GM18499 (cell line): ENCODE measurements at regions not wholly inside any gene's neighbourhood (a gene's known extent, or its start where the extent isn't known, plus 50 kb on each side); places are given as distances from the start of the nearest gene placed in this dataset.
A peak's percentile ranks its signal among the peaks of the same experiment; 100 is the strongest.

Experiments
- ATAC-seq: cut with Tn5 transposase; IDR thresholded peaks from one replicate; pipeline ENCODE4 v1.9.1; 2021; ENCODE audit warnings: moderate number of reproducible peaks; ENCODE audit not compliant: insufficient read depth, unreplicated experiment

GRCh38 chr12:91616416-91616815, 433.8 kb upstream of the DCN start:
- no peak for ATAC-seq

- ATAC-seq, result no peak
These were observed 430.7 kb upstream of the DCN start for GRCh38 chr12:91613223-91613779.

- no peak for ATAC-seq
These were observed 427.9 kb upstream of the DCN start for GRCh38 chr12:91610561-91610960.

GRCh38 chr12:91609283-91609682, 426.7 kb upstream of the DCN start:
- ATAC-seq, result no peak

GRCh38 chr12:91608542-91608941, 425.9 kb upstream of the DCN start:
- no peak for ATAC-seq

GRCh38 chr12:91606662-91607377, 424.2 kb upstream of the DCN start:
- no peak for ATAC-seq

- no peak for ATAC-seq
These were observed 422.3 kb upstream of the DCN start for GRCh38 chr12:91604897-91605296.

- ATAC-seq, result no peak
These were observed 420.4 kb upstream of the DCN start for GRCh38 chr12:91603060-91603459.

- ATAC-seq, result no peak
These were observed 418.4 kb upstream of the DCN start for GRCh38 chr12:91601054-91601453.

- no peak for ATAC-seq
These were observed 412.1 kb upstream of the DCN start for GRCh38 chr12:91594715-91595114.

GRCh38 chr12:91591639-91591987, 409.0 kb upstream of the DCN start:
- no peak for ATAC-seq

GRCh38 chr12:91590966-91591638, 408.5 kb upstream of the DCN start:
- no peak for ATAC-seq

- ATAC-seq, result no peak
These were observed 406.3 kb upstream of the DCN start for GRCh38 chr12:91588874-91589454.

- ATAC-seq, result no peak
These were observed 403.4 kb upstream of the DCN start for GRCh38 chr12:91586015-91586414.

- ATAC-seq, result no peak
These were observed 400.2 kb upstream of the DCN start for GRCh38 chr12:91582811-91583210.

- ATAC-seq, result no peak
These were observed 397.1 kb upstream of the DCN start for GRCh38 chr12:91579516-91580263.

GRCh38 chr12:91577586-91578539, 395.2 kb upstream of the DCN start:
- ATAC-seq, result peak; percentile 56

- ATAC-seq, result no peak
These were observed 393.8 kb upstream of the DCN start for GRCh38 chr12:91576432-91576831.

GRCh38 chr12:91575630-91576029, 393.0 kb upstream of the DCN start:
- no peak for ATAC-seq

GRCh38 chr12:91574975-91575374, 392.4 kb upstream of the DCN start:
- no peak for ATAC-seq
